ENCODE measurements at regions not wholly inside any gene's neighbourhood (a gene's known extent, or its start where the extent isn't known, plus 50 kb on each side); places are given as distances from the start of the nearest gene placed in this dataset.
A peak's percentile ranks its signal among the peaks of the same experiment; 100 is the strongest.

GRCh38 chr4:181193131-181193930, 1049.9 kb upstream of the TENM3 start:
- DNase-seq = no peak

GRCh38 chr4:181194096-181194495, 1049.1 kb upstream of the TENM3 start:
- DNase-seq = no peak

- DNase-seq = no peak
Measured at GRCh38 chr4:181200076-181200475, 1043.1 kb upstream of the TENM3 start.

GRCh38 chr4:181202240-181202639, 1041.0 kb upstream of the TENM3 start:
- DNase-seq = no peak

GRCh38 chr4:181204109-181204508, 1039.1 kb upstream of the TENM3 start:
- no peak for DNase-seq

GRCh38 chr4:181213551-181213950, 1029.7 kb upstream of the TENM3 start:
- DNase-seq = no peak

GRCh38 chr4:181216501-181216900, 1026.7 kb upstream of the TENM3 start:
- no peak for DNase-seq

GRCh38 chr4:181219783-181220416, 1023.3 kb upstream of the TENM3 start:
- DNase-seq = peak; percentile 2

GRCh38 chr4:181224852-181225251, 1018.4 kb upstream of the TENM3 start:
- no peak for DNase-seq

- no peak for DNase-seq
Measured at GRCh38 chr4:181225616-181226261, 1017.5 kb upstream of the TENM3 start.

GRCh38 chr4:181234951-181235680, 1008.1 kb upstream of the TENM3 start:
- peak; percentile 1 for DNase-seq

GRCh38 chr4:181245326-181245725, 997.9 kb upstream of the TENM3 start:
- no peak for DNase-seq

GRCh38 chr4:181249031-181249430, 994.2 kb upstream of the TENM3 start:
- DNase-seq = no peak

GRCh38 chr4:181254771-181255170, 988.4 kb upstream of the TENM3 start:
- no peak for DNase-seq

- no peak for DNase-seq
Measured at GRCh38 chr4:181258569-181258968, 984.6 kb upstream of the TENM3 start.

GRCh38 chr4:181259081-181259709, 984.0 kb upstream of the TENM3 start:
- no peak for DNase-seq

GRCh38 chr4:181261279-181261678, 981.9 kb upstream of the TENM3 start:
- no peak for DNase-seq

GRCh38 chr4:181264893-181265292, 978.3 kb upstream of the TENM3 start:
- DNase-seq = no peak

- DNase-seq = no peak
Measured at GRCh38 chr4:181265370-181265769, 977.8 kb upstream of the TENM3 start.

- no peak for DNase-seq
Measured at GRCh38 chr4:181271116-181271640, 972.0 kb upstream of the TENM3 start.

- no peak for DNase-seq
Measured at GRCh38 chr4:181272422-181272821, 970.8 kb upstream of the TENM3 start.

- no peak for DNase-seq
Measured at GRCh38 chr4:181278941-181279340, 964.3 kb upstream of the TENM3 start.

- no peak for DNase-seq
Measured at GRCh38 chr4:181281451-181281850, 961.8 kb upstream of the TENM3 start.
